GM12891 (cell line): ENCODE measurements at regions not wholly inside any gene's neighbourhood (a gene's known extent, or its start where the extent isn't known, plus 50 kb on each side); places are given as distances from the start of the nearest gene placed in this dataset.

Experiments used
- PAX5 ChIP-seq: IDR thresholded peaks from 2 replicates; pipeline ENCODE4 v1.6.1; 2011; ENCODE audit warnings: low read length, moderate library complexity, mild to moderate bottlenecking; ENCODE audit not compliant: insufficient read depth, severe bottlenecking
- POLR2A ChIP-seq: IDR thresholded peaks from 2 replicates; pipeline ENCODE4 v1.6.1; 2011; ENCODE audit warnings: low read depth, low read length, control low read depth
- POLR2AphosphoS5 ChIP-seq: IDR thresholded peaks from 2 replicates; pipeline ENCODE4 v1.6.1; 2011; ENCODE audit warnings: low read depth, low read length, control low read depth
- POU2F2 ChIP-seq: IDR thresholded peaks from 2 replicates; pipeline ENCODE4 v1.6.1; 2011; ENCODE audit warnings: low read depth, mild to moderate bottlenecking, control low read depth, low read length, moderate library complexity
- SPI1 ChIP-seq: IDR thresholded peaks from 2 replicates; pipeline ENCODE4 v1.6.1; 2011; ENCODE audit warnings: low read depth, low read length, control low read depth
- TAF1 ChIP-seq: IDR thresholded peaks from 2 replicates; pipeline ENCODE4 v1.6.1; 2011; ENCODE audit warnings: low read depth, low read length, control low read depth

- TF ChIP-seq POLR2A (no peak), TAF1 (no peak), POLR2AphosphoS5 (no peak), SPI1 (no peak), POU2F2 (no peak), PAX5 (no peak)
Measured at GRCh38 chr7:85324145-85324799, 137.4 kb upstream of the SEMA3D start.
